HL-60 (cell line): ENCODE measurements at regions not wholly inside any gene's neighbourhood (a gene's known extent, or its start where the extent isn't known, plus 50 kb on each side); places are given as distances from the start of the nearest gene placed in this dataset.

Source experiments
- DNase-seq, 2 experiments: peaks; one replicate each; pipeline ENCODE4 v3.0.0-alpha.2; 2010 to 2020; ENCODE audit warnings: low read depth in 1 of 2, low spot score in 1 of 2
- H3K27ac ChIP-seq: fragments of 250-450 bp; sonication (Bioruptor Pico); replicated peaks from 2 replicates; pipeline ENCODE4 v1.5.1; 2020; ENCODE audit warnings: mild to moderate bottlenecking, moderate library complexity
- H3K27me3 ChIP-seq: fragments of 250-450 bp; sonication (Bioruptor Pico); 2 replicates; pipeline ENCODE4 v1.5.1; 2021; ENCODE audit warnings: mild to moderate bottlenecking, moderate library complexity; ENCODE audit not compliant: insufficient read depth, poor library complexity, severe bottlenecking
- H3K4me3 ChIP-seq: replicated peaks from 2 replicates; pipeline ENCODE4 v1.5.1; 2011; ENCODE audit warnings: mild to moderate bottlenecking, control low read depth, low read length; ENCODE audit not compliant: insufficient read depth
- CTCF ChIP-seq: IDR thresholded peaks from one replicate; pipeline ENCODE4 v1.5.1; 2011; ENCODE audit warnings: low read length, control low read depth, inconsistent platforms; ENCODE audit not compliant: insufficient read depth
- GABPA ChIP-seq: IDR thresholded peaks from 2 replicates; pipeline ENCODE4 v1.6.1; 2012; ENCODE audit warnings: low read depth
- POLR2AphosphoS5 ChIP-seq: IDR thresholded peaks from 2 replicates; pipeline ENCODE4 v1.6.1; 2012; ENCODE audit warnings: low read depth
- REST ChIP-seq: IDR thresholded peaks from 2 replicates; pipeline ENCODE4 v1.6.1; 2012; ENCODE audit warnings: low read depth; ENCODE audit not compliant: insufficient replicate concordance
- SPI1 ChIP-seq: IDR thresholded peaks from 2 replicates; pipeline ENCODE4 v1.6.1; 2012; ENCODE audit warnings: low read depth, mild to moderate bottlenecking, borderline replicate concordance

- no peaks in the 10 kb centered on the region for H3K27me3 ChIP-seq
- no peak overlapping the region for H3K27ac ChIP-seq
- no peak overlapping the region for H3K4me3 ChIP-seq
- DNase-seq, result no peak
- TF ChIP-seq POLR2AphosphoS5 (no peak), REST (no peak), SPI1 (no peak), GABPA (no peak), CTCF (no peak)
Observed at GRCh38 chr10:44033008-44033407, 351.9 kb downstream of the CXCL12 start.

GRCh38 chr10:44032216-44032615 is 352.7 kb downstream of the CXCL12 start:
- H3K4me3 ChIP-seq, result no peak overlapping the region
- DNase-seq, result no peak
- H3K27ac ChIP-seq, result no peak overlapping the region
- peaks cover 1% of the 10 kb centered on the region for H3K27me3 ChIP-seq
- TF ChIP-seq CTCF, result no peak
- no peak for TF ChIP-seq REST
- TF ChIP-seq GABPA, result no peak
- no peak for TF ChIP-seq POLR2AphosphoS5
- TF ChIP-seq SPI1, result no peak

- Histone ChIP-seq H3K27me3 (peaks cover 3% of the 10 kb centered on the region), H3K4me3 (no peak overlapping the region), H3K27ac (no peak overlapping the region)
- TF ChIP-seq REST (no peak), CTCF (no peak), GABPA (no peak), POLR2AphosphoS5 (no peak), SPI1 (no peak)
- DNase-seq, result no peak
Observed at GRCh38 chr10:44030738-44031137, 354.2 kb downstream of the CXCL12 start.
